Fibroblast of lung (primary cell): ENCODE measurements at regions not wholly inside any gene's neighbourhood (a gene's known extent, or its start where the extent isn't known, plus 50 kb on each side); places are given as distances from the start of the nearest gene placed in this dataset.
A peak's percentile ranks its signal among the peaks of the same experiment; 100 is the strongest.

Source experiments
- DNase-seq, 2 donors: peaks; one replicate each; pipeline versions ENCODE4 v3.0.0 to v3.0.0-alpha.2; 2010; ENCODE audit warnings: low read depth in 2 of 2
- H2AFZ ChIP-seq: 2 replicates; pipeline ENCODE4 v1.5.1; 2012; ENCODE audit warnings: low read length, control low read depth, inconsistent platforms
- H3K27ac ChIP-seq: 2 replicates; pipeline ENCODE4 v1.5.1; 2011; ENCODE audit warnings: low read length, control low read depth; ENCODE audit not compliant: insufficient read depth
- H3K27me3 ChIP-seq: 2 replicates; pipeline ENCODE4 v1.5.1; 2011; ENCODE audit warnings: mild to moderate bottlenecking, low read length; ENCODE audit not compliant: control insufficient read depth, insufficient read depth
- H3K36me3 ChIP-seq: 2 replicates; pipeline ENCODE4 v1.5.1; 2011; ENCODE audit warnings: low read length; ENCODE audit not compliant: control insufficient read depth, insufficient read depth
- H3K4me1 ChIP-seq: 2 replicates; pipeline ENCODE4 v1.5.1; 2011; ENCODE audit warnings: low read length; ENCODE audit not compliant: control insufficient read depth, insufficient read depth; ENCODE audit errors: extremely low read depth
- H3K4me2 ChIP-seq: 2 replicates; pipeline ENCODE4 v1.5.1; 2011; ENCODE audit warnings: low read length, control low read depth; ENCODE audit not compliant: insufficient read depth; ENCODE audit errors: extremely low read depth
- H3K4me3 ChIP-seq, 4 experiments: fragments of 200-600 bp in 1 of 4; sonication (generic) in 1 of 4; replicated peaks in 1 of 4; 2 replicates each; pipeline ENCODE4 v1.5.1; 2011 to 2016; ENCODE audit warnings: low read length in 4 of 4, low read depth in 3 of 4, mild to moderate bottlenecking in 3 of 4, control low read depth in 2 of 4, inconsistent platforms in 1 of 4, mixed read lengths in 1 of 4; ENCODE audit not compliant: insufficient read depth in 1 of 4; ENCODE audit errors: control extremely low read depth in 1 of 4
- H3K79me2 ChIP-seq: 2 replicates; pipeline ENCODE4 v1.5.1; 2012; ENCODE audit warnings: mild to moderate bottlenecking, low read length, inconsistent platforms; ENCODE audit not compliant: control insufficient read depth, insufficient read depth
- H3K9ac ChIP-seq: 2 replicates; pipeline ENCODE4 v1.5.1; 2011; ENCODE audit warnings: mild to moderate bottlenecking, low read length, control low read depth; ENCODE audit not compliant: insufficient read depth
- H3K9me3 ChIP-seq: 2 replicates; pipeline ENCODE4 v1.5.1; 2012; ENCODE audit warnings: low read depth, low read length; ENCODE audit not compliant: control insufficient read depth, insufficient read depth
- H4K20me1 ChIP-seq: 2 replicates; pipeline ENCODE4 v1.5.1; 2011; ENCODE audit warnings: low read length; ENCODE audit not compliant: control insufficient read depth, insufficient read depth; ENCODE audit errors: extremely low read depth
- EZH2 ChIP-seq: IDR thresholded peaks from 2 replicates; pipeline ENCODE4 v1.5.1; 2012; ENCODE audit warnings: low read length, control low read depth, mild to moderate bottlenecking; ENCODE audit errors: missing control alignments
- TF ChIP-seq, protein P1 (sequence below), 2 donors: IDR thresholded peaks in 1 of 2; conservative IDR thresholded peaks in 1 of 2; 1 replicate in 1 of 2; 2 replicates in 1 of 2; pipeline ENCODE4 v1.5.1; 2011 to 2012; ENCODE audit warnings: low read length in 2 of 2, control low read depth in 1 of 2, inconsistent platforms in 1 of 2, low read depth in 1 of 2, mild to moderate bottlenecking in 1 of 2

DNA sequence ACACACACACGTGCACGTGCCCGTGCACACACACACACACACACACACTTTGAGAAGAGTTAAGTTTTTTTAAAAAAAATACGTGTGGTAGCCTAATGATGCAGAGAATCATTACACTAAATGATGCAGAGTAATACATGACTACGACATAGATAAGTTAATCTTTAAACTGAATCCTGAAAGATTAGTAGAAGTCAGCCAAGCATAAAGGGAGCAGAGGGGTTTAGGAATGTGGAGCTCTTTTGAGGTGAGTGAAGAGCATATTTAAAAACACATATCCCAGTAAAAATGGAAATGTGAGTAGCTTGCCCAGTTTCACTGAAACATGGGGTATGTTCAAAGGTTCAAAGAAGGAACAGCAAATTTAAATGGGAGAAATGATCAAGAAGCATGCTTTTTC, 61.3 kb upstream of the TYRP1 start:
- DNase-seq, result no peak
- TF ChIP-seq EZH2, result no peak
- Histone ChIP-seq H3K79me2 (no peaks in the 10 kb centered on the region), H3K27ac (no peak overlapping the region), H3K4me1 (no peaks in the 10 kb centered on the region), H3K9ac (no peak overlapping the region), H3K4me2 (no peak overlapping the region), H4K20me1 (no peaks in the 10 kb centered on the region), H3K4me3 (no peak overlapping the region), H3K9me3 (no peaks in the 10 kb centered on the region), H2AFZ (no peak overlapping the region), H3K27me3 (no peaks in the 10 kb centered on the region), H3K36me3 (no peaks in the 10 kb centered on the region)

DNA sequence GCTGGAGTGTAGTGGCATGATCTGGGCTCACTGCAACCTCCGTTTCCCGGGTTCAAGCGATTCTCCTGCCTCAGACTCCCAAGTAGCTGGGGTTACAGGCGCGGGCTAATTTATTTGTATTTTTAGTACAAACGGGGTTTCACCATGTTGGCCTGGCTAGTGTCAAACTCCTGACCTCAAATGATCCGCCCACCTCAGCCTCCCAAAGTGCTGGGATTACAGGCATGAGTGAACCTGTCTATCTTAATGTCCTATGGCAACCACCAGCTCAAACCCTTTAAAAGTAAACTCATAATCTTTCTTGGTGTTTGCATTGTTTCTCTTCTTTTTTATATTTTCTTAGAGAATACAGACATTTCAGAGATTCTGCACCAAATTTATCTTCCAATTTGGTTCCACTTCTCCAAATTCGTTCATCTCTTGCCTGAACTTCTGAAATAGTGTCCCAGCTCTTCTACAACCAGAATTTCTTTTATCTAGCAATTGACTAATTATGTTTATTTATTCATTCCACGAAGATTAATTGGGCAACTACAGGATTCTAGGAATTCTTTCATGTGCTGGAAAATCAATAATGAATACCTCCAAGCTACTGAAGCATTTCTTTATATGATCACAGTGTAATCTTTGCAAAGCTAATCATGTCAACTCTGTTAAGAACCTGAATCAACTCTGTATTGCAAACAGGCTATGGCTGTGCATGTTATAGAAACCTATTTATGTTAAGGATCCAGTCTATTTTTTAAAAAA, 60.0 kb upstream of the TYRP1 start:
- H3K4me3 ChIP-seq, result no peak overlapping the region
- no peaks in the 10 kb centered on the region for H3K9me3 ChIP-seq
- no peak overlapping the region for H3K27ac ChIP-seq
- H2AFZ ChIP-seq, result no peak overlapping the region
- no peaks in the 10 kb centered on the region for H3K4me1 ChIP-seq
- H4K20me1 ChIP-seq, result no peaks in the 10 kb centered on the region
- no peak overlapping the region for H3K9ac ChIP-seq
- TF ChIP-seq, protein P1, sequence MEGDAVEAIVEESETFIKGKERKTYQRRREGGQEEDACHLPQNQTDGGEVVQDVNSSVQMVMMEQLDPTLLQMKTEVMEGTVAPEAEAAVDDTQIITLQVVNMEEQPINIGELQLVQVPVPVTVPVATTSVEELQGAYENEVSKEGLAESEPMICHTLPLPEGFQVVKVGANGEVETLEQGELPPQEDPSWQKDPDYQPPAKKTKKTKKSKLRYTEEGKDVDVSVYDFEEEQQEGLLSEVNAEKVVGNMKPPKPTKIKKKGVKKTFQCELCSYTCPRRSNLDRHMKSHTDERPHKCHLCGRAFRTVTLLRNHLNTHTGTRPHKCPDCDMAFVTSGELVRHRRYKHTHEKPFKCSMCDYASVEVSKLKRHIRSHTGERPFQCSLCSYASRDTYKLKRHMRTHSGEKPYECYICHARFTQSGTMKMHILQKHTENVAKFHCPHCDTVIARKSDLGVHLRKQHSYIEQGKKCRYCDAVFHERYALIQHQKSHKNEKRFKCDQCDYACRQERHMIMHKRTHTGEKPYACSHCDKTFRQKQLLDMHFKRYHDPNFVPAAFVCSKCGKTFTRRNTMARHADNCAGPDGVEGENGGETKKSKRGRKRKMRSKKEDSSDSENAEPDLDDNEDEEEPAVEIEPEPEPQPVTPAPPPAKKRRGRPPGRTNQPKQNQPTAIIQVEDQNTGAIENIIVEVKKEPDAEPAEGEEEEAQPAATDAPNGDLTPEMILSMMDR (conservative IDR thresholded peaks at IDR 0.05 in 1 of 2, IDR thresholded peaks at IDR 0.05 in 1 of 2; ENCODE audit: low read depth in 1 of 2, low read length in 2 of 2), result no peak
- TF ChIP-seq EZH2, result no peak
- H3K79me2 ChIP-seq, result no peaks in the 10 kb centered on the region
- H3K4me2 ChIP-seq, result no peak overlapping the region
- H3K27me3 ChIP-seq, result no peaks in the 10 kb centered on the region
- DNase-seq, result no peak
- H3K36me3 ChIP-seq, result no peaks in the 10 kb centered on the region

DNA sequence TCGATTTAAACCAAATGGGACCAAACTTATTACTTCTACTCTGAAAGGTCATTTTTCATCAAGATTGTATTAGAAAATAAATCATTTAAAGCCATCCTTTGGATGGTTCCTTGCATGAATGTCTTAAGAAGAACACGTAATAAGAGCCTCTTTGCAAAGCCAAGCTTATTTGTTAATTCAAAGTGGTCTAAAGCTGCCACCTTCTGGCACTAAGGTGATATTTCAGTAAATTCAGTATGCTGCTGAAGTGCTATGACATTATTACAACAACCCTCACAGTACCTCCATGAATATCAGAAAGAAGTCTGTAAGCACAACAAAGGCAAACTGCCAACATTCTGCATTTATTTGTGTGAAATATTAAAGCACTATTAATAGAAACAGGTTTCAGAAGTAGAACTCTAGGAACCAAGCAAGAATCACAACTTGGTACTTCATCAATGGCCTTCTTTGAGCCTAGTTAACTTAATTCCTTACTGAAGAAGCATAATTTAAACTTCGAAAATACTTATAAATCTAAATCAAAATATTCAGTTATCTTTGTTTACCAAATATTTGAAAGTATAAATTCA, 53.1 kb upstream of the TYRP1 start:
- no peak overlapping the region for H3K4me3 ChIP-seq
- no peak overlapping the region for H3K4me2 ChIP-seq
- DNase-seq, result peak; percentile 58 to 80
- no peaks in the 10 kb centered on the region for H3K27me3 ChIP-seq
- H3K27ac ChIP-seq, result no peak overlapping the region
- no peaks in the 10 kb centered on the region for H3K4me1 ChIP-seq
- TF ChIP-seq EZH2, result no peak
- TF ChIP-seq, protein P1 (conservative IDR thresholded peaks at IDR 0.05 in 1 of 2, IDR thresholded peaks at IDR 0.05 in 1 of 2; ENCODE audit: low read depth in 1 of 2, low read length in 2 of 2), result peak; percentile 41 to 56
- H4K20me1 ChIP-seq, result no peaks in the 10 kb centered on the region
- no peaks in the 10 kb centered on the region for H3K9me3 ChIP-seq
- H3K36me3 ChIP-seq, result no peaks in the 10 kb centered on the region
- no peak overlapping the region for H3K9ac ChIP-seq
- no peaks in the 10 kb centered on the region for H3K79me2 ChIP-seq
- H2AFZ ChIP-seq, result no peak overlapping the region
